ENCODE measurements at regions not wholly inside any gene's neighbourhood (a gene's known extent, or its start where the extent isn't known, plus 50 kb on each side); places are given as distances from the start of the nearest gene placed in this dataset.

DNA sequence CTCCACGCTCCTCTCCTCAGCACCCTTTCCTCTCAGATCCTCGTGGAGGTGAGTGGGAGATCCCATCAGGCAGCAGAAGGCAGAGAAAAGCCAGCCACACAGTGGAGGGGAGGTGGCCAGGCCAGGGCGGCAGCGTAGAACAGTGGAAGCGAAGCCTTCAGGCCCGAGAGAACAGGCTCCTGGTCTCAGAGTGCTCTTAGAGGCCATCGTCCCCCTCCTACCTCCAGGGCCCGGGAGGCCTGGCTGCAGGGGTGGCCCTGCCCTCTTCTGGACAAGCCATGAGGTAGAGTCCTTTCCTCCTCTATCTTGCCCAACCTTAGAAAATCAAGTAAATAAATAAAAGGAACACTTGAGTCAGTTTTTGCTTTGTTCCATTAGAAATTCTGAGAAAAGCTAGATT, 202.0 kb downstream of the KATNAL1 start:
- no peak for DNase-seq

- DNase-seq, result peak; percentile 27
Measured at GRCh38 chr13:30103161-30103840, 204.1 kb downstream of the KATNAL1 start.

- no peak for DNase-seq
Measured at GRCh38 chr13:30100226-30100625, 207.1 kb downstream of the KATNAL1 start.

GRCh38 chr13:30097701-30098100, 209.7 kb downstream of the KATNAL1 start:
- DNase-seq, result no peak

DNA sequence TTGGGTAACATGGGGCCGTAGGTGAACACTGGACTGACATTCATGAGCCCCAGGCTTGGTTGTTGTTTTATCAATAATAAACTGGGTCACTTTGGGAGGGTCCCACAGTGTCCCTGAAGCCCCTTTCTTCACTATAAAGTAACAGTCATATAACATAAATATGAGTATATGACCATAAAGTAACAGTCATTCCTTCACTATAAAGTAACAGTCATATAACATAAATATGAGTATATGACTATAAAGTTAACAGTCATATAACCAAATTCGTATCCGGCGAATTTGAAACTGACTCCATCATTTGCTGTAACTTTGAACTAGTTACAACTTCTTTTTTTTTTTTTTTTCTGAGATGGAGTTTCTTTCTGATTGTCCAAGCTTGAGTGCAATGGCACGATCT, 210.3 kb downstream of the KATNAL1 start:
- no peak for DNase-seq

DNA sequence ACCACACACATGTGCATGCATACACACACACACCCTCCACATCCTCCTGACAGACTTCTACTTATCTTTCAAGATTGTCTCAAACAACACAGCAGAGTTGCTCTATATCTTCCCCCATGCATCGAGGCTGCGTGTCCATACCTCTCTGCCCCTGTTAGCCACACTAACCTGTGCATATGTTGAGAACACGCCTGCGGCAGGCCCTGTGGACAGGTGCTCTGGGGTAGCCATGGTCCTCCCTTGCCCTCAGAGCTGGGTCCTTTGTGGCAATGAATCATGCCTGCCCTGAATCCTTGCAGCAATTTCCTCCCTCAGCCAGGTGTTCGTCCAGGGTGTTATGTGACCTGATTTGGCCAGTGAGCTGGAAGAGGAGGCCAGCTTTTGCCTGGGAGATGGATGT, 213.3 kb downstream of the KATNAL1 start:
- DNase-seq, result no peak

DNA sequence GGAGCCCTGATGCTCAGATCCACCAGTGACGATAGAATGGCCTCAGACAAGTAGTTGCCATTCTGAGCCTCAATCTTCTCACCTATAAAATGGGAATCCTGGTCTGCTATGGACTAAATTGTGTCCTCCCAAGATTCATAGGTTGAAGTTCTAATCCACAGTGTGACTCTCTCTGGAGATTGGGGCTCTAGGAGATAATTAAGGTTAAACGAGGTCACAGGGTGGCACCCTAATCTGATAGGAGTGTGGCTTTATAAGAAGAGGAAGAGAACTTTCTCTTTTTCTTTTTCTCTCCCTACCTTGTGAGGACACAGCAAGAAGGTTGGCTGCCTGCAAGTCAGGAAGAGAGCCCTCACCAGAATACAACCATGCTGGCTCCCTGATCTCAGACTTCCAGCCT, 214.1 kb downstream of the KATNAL1 start:
- DNase-seq, result peak; percentile 51

DNA sequence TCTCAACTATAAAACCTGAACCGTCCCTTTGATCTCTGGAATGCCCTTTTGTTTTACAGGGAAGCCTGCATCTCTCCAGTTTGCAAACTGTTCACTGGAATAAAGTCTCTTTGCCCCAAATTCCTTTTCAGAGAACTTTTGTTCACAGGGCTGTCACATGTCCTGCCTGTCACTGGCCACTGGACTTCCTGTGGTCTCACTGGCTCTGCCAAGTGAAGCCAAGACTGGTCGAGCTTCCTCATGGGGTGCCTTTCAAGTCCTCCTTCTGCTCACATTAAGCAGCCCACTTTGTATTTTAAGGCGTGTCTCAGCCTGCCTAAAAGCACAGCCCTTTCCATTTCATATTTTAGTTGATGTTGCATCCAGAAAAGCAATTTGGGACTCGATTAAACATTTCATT, 215.7 kb downstream of the KATNAL1 start:
- no peak for DNase-seq

DNA sequence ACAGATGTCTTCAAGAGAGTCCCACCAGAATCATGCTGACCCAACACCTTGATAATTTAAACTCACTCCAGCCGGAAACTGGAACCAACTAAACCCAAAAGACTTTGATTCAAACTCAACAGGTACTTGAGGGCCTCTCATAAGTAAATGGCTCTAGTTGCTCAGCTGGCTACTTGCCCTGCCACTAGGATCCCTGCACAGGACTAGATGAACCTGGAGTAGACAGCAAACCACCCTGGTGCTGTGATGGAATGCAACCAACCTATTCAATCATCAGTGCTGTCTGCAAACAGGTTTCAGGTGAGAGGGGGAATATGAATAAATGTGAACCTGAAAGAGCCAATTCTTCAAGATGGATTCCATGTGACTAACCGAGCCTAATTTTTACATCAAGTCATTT, 216.3 kb downstream of the KATNAL1 start:
- DNase-seq, result no peak

DNA sequence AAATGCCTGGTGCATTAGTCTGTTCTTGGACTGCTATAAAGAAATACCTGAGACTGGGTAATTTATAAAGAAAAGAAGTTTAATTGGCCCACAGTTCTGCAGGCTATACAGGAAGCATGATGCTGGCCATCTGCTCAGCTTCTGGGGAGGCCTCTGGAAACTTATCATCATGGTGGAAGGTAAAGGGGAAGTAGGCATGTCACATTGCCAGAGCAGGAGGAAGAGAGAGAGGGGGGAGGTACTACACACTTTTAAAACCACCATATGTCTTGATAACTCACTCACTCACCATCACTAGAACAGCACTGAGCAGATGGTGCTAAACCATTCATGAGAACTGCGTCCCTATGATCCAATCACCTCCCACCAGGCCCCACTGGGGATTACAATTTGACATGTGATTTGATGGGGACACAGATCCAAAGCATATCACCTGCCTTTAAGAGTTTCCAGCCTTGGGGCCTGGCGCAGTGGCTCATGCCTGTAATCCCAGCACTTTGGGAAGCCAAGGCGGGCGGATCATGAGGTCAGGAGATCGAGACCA, 219.0 kb downstream of the KATNAL1 start:
- peak; percentile 26 for DNase-seq

GRCh38 chr13:30085087-30085486, 222.3 kb downstream of the KATNAL1 start:
- DNase-seq, result no peak

- no peak for DNase-seq
Measured at GRCh38 chr13:30082391-30082790, 225.0 kb downstream of the KATNAL1 start.

- no peak for DNase-seq
Measured at GRCh38 chr13:30081331-30081730, 226.0 kb downstream of the KATNAL1 start.

DNA sequence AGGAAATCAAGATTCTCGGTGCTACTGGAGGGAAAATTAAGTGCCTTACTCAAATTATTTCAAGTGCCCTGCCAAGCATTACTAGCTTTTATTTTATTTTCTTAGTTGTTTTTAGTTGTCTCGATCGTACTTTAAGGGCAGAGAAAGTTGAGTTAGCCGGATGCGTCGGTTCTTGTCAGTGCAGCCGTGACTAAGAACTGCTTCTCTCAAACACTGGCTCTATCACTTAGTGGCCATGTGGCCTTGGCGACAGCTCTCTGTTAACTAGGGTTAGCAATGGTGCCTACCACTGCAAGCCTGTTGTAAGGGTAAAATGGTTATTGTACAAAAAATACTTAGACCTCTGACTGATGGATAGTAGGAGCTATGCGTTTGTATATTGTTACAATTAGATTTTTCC, 227.8 kb downstream of the KATNAL1 start:
- no peak for DNase-seq

- no peak for DNase-seq
Measured at GRCh38 chr13:30078059-30078458, 227.6 kb upstream of the UBL3 start.

- DNase-seq, result no peak
Measured at GRCh38 chr13:30077240-30077735, 226.9 kb upstream of the UBL3 start.

DNA sequence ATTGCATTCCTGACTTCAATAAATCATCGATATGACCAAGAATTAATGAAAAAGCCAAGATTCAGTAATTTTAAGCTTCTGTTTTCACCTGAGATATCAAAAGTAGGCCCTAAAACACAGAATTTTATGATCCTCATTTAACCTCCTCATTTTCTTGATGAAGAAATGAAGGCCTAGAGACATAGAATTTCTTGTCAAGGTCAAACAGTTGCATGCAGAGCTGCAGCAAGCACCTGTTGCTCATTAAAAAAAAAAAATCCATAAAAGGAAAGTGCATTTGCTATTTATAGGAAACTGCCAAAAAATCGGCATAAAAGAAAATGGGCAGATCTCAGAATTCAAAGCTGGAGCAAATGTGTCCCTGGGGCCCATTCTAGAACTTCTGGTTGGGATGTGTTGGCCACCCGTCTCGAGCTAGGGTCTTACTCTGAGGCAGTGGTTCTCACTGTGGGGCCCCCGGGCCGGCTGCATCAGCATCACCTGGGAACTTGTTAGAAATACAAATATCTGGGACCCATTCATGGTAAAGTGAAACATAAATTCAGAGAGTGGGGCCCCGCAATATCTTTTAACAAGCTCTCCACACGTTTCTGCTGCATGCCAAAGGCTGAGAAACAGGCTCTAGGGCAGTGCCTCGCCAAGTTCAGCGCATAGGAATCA, 224.7 kb upstream of the UBL3 start:
- no peak for DNase-seq

GRCh38 chr13:30074431-30074830, 224.0 kb upstream of the UBL3 start:
- DNase-seq, result no peak

DNA sequence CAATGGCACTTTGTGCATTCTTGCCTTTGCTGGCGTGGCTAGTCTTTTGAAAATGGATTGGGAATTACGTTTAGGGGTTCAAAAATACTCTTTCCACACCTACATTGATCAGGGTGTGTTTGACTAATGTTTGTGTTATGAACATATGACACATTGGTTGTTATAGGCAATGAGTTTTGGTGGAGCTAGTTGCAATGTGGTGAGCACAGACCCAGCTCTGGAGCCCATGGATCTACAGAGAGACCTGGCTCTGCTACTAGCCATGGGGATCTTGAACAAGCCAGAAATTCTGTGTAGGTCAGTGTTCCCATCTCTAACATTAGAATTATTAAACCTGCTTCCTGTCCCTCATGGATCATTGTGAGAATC, 222.4 kb upstream of the UBL3 start:
- DNase-seq, result no peak

GRCh38 chr13:30071969-30072817, 221.8 kb upstream of the UBL3 start:
- DNase-seq, result peak; percentile 27

- no peak for DNase-seq
Measured at GRCh38 chr13:30065181-30065580, 214.8 kb upstream of the UBL3 start.

- no peak for DNase-seq
Measured at GRCh38 chr13:30063892-30064291, 213.5 kb upstream of the UBL3 start.

- DNase-seq, result no peak
Measured at GRCh38 chr13:30061217-30061616, 210.8 kb upstream of the UBL3 start.

DNA sequence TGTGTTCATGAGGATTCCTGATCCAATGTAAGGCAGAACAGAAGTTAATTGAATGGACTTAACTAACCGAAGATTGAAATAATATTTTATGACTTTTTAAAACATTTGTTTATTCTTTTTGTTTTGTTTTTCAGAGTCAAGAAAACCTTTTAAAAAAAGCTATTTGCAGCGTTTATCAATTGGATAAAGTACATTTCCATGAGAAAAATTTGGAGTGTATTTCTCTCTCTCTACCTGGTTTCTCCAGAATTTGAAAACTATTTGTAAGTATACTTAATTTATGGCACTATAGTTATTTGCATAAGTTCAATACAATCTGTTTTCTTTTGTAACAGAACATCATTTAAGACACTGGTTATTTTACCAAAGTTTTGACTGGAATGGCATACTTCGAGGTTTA, 208.0 kb upstream of the UBL3 start:
- DNase-seq, result no peak
